Nephron progenitor cell (in vitro differentiated cells): ENCODE measurements at regions not wholly inside any gene's neighbourhood (a gene's known extent, or its start where the extent isn't known, plus 50 kb on each side); places are given as distances from the start of the nearest gene placed in this dataset.

Experiments
- DNase-seq: peaks from one replicate; pipeline ENCODE4 v3.0.0; 2021
- H3K27ac Mint-ChIP-seq: 2 replicates; pipeline ENCODE4 v1.8.0; 2021; ENCODE audit warnings: mild to moderate bottlenecking, moderate library complexity, mixed read lengths
- H3K27me3 Mint-ChIP-seq: 2 replicates; pipeline ENCODE4 v1.8.0; 2021; ENCODE audit warnings: mild to moderate bottlenecking, low read depth, mixed read lengths; ENCODE audit not compliant: poor library complexity
- H3K36me3 Mint-ChIP-seq: 2 replicates; pipeline ENCODE4 v1.8.0; 2021; ENCODE audit warnings: low read depth, mixed read lengths
- H3K4me1 Mint-ChIP-seq: 2 replicates; pipeline ENCODE4 v1.8.0; 2021; ENCODE audit warnings: mixed read lengths
- H3K4me3 Mint-ChIP-seq: 2 replicates; pipeline ENCODE4 v1.8.0; 2021; ENCODE audit warnings: mild to moderate bottlenecking, moderate library complexity, mixed read lengths
- H3K9me3 Mint-ChIP-seq: 2 replicates; pipeline ENCODE4 v1.8.0; 2021; ENCODE audit warnings: mild to moderate bottlenecking, moderate library complexity, mixed read lengths
- CTCF ChIP-seq: fragments of 200-600 bp; sonication (generic); IDR thresholded peaks from 2 replicates; pipeline ENCODE4 v1.5.0; 2021; ENCODE audit warnings: antibody characterized with exemption

DNA sequence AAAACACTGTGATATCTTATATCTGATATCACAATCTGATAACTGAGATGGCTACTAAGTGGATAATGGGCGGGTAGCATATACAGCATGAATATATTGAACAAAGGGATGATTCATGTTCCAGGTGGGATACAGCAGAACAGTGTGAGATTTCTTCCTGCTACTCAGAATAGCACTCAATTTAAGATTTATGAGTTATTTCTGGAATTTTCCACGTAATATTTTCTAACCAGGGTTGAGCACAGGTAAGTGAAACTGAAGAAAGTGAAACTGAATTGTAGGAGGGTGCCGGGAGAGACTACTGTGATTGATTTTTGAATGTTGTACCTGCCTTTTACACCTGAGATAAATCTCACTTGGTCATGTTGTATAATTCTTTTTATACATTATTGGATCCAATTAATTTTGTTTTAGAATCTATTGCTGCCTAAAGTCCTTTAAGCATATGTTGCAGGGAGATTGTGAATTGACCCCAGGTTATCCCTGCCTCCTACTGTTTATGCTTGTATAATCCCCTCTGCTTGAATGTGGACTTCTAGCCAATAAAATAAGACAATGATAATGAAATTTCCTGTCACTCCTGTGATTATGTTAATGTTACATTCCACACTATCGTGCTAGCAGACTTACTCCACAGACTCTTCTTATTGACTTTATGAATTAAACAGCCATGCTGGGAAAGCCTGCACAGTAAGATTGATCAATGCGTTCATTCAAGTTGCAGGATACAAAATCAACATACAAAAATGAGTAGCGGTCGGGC, 67.6 kb upstream of the RBBP8 start:
- Mint-ChIP-seq H3K9me3 (peaks cover 3% of the 10 kb centered on the region), H3K27me3 (no peaks in the 10 kb centered on the region), H3K4me3 (no peak overlapping the region), H3K27ac (no peak overlapping the region), H3K36me3 (no peaks in the 10 kb centered on the region), H3K4me1 (no peaks in the 10 kb centered on the region)
- TF ChIP-seq CTCF, result no peak
- DNase-seq, result no peak

DNA sequence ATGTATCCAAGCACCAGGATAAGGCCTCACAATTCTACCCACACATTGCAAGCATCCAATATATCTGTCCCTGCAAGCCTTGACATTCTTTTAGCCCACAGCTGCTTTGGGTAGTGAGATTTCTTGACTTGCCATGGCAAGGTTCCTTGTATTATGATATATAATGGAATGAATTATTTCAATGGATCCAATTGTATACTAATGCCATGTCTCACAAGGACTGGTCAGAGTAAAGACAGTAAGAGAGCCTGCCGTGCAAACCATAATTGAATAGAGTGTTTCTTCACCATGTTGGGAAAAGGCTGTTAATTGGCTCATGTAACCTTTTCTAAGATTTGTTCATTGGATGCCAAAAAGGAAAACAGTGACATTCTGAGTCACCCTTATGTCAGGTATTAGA, 64.3 kb upstream of the RBBP8 start:
- no peak for DNase-seq
- H3K27ac Mint-ChIP-seq, result no peak overlapping the region
- H3K36me3 Mint-ChIP-seq, result no peaks in the 10 kb centered on the region

GRCh38 chr18:22871809-22872525, 61.2 kb upstream of the RBBP8 start:
- H3K9me3 Mint-ChIP-seq, result no peaks in the 10 kb centered on the region
- peaks cover 12% of the 10 kb centered on the region for H3K4me1 Mint-ChIP-seq
- no peak overlapping the region for H3K27ac Mint-ChIP-seq
- DNase-seq, result no peak
- H3K4me3 Mint-ChIP-seq, result no peak overlapping the region
- no peak for TF ChIP-seq CTCF
- H3K27me3 Mint-ChIP-seq, result peaks cover 7% of the 10 kb centered on the region
- H3K36me3 Mint-ChIP-seq, result no peaks in the 10 kb centered on the region

More for the DNA sequence above, 64.3 kb upstream of the RBBP8 start:
- peaks cover 12% of the 10 kb centered on the region for H3K4me1 Mint-ChIP-seq
- no peaks in the 10 kb centered on the region for H3K9me3 Mint-ChIP-seq
- no peak for TF ChIP-seq CTCF
- peaks cover 7% of the 10 kb centered on the region for H3K27me3 Mint-ChIP-seq
- no peak overlapping the region for H3K4me3 Mint-ChIP-seq

DNA sequence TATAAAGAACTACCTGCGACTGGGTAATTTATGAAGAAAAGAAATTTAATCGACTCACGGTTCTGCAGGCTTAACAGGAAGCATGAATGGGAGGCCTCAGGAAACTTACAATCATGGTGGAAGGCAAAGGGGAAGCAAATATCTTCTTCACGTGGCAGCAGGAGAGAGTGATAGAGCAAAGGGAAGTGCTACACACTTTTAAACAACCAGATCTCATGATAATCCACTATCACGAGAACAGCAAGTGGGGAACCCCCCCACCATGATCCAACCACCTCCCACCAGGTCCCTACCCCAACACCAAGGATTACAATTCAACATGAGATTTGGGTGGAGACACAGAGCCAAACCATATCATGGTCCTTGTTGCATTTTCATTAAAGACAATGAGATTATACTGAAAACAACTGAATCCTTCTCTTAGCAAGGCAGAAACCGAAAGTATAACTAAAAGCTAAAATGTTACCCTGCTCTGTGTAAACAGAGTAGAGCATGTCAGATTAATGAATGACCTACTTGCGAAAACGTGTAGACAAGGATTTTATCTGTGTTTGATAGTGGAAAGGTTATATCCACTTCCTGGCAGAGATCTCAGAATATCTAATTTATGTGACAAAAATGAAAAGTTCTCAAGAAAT, 60.1 kb upstream of the RBBP8 start:
- Mint-ChIP-seq H3K27ac (no peak overlapping the region), H3K36me3 (no peaks in the 10 kb centered on the region), H3K4me3 (no peak overlapping the region), H3K4me1 (peaks cover 12% of the 10 kb centered on the region), H3K27me3 (peaks cover 7% of the 10 kb centered on the region), H3K9me3 (no peaks in the 10 kb centered on the region)
- no peak for DNase-seq
- no peak for TF ChIP-seq CTCF

DNA sequence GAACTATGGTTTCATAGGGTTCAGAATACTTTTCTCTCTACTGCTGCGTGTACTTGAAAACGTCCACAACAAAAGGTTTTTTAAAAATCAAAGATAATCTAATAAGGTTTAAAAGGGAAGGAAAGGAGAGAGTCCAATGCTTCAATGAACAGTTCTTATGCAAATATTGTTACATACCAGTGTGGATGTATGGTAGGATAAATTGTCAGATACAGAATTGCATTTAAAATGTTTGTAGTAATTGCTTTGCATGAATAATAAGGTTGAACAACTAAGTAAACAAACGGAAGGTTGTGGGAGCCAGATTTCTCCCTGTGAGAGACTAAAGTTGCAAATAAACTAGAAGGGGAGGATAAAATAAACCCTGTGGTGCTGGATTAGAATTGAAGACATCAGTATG, 53.8 kb upstream of the RBBP8 start:
- Mint-ChIP-seq H3K9me3 (no peaks in the 10 kb centered on the region), H3K27me3 (no peaks in the 10 kb centered on the region), H3K4me1 (peaks cover 9% of the 10 kb centered on the region), H3K36me3 (no peaks in the 10 kb centered on the region), H3K27ac (no peak overlapping the region), H3K4me3 (no peak overlapping the region)
- TF ChIP-seq CTCF, result no peak
- DNase-seq, result no peak
